Prostate gland (tissue), 2 donors: ENCODE measurements at regions not wholly inside any gene's neighbourhood (a gene's known extent, or its start where the extent isn't known, plus 50 kb on each side); places are given as distances from the start of the nearest gene placed in this dataset.

Experiments
- POLR2A ChIP-seq: fragments of 450-650 bp; IDR thresholded peaks from one replicate; pipeline ENCODE4 v1.6.1; 2016; ENCODE audit warnings: antibody characterized with exemption, mild to moderate bottlenecking
- POLR2AphosphoS5 ChIP-seq: sonication (generic); formaldehyde crosslinking; IDR thresholded peaks from one replicate; pipeline ENCODE4 v1.6.1; 2017; ENCODE audit warnings: antibody characterized with exemption
- TF ChIP-seq, protein P1 (sequence below), 4 experiments: fragments of 200-600 bp in 2 of 4; fragments of 450-650 bp in 2 of 4; sonication (generic) in 2 of 4; IDR thresholded peaks; 1 replicate in 3 of 4; 2 replicates in 1 of 4; pipeline ENCODE4 v1.5.1; 2016 to 2019; ENCODE audit warnings: antibody characterized with exemption in 4 of 4, mild to moderate bottlenecking in 2 of 4, moderate library complexity in 2 of 4

DNA sequence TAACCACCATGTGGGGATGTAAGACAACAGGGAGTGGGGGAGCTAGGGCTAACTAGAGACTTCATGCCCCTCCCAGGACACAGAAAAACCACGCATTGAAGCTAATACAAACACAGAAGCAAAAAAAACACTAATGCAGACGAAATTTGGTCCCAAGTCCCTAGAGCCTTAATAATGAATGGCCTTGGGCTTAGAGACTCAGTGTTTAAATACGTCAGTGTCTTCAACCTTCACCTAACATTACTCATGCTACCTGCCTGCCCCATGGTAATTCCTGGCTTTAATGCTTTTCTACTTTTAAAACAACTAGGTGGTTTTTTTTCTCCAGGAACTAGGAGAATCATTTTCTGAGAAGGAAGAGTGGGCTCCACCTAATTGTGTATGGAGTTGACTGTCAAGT, 64.1 kb upstream of the ITSN2 start:
- TF ChIP-seq, protein P1, sequence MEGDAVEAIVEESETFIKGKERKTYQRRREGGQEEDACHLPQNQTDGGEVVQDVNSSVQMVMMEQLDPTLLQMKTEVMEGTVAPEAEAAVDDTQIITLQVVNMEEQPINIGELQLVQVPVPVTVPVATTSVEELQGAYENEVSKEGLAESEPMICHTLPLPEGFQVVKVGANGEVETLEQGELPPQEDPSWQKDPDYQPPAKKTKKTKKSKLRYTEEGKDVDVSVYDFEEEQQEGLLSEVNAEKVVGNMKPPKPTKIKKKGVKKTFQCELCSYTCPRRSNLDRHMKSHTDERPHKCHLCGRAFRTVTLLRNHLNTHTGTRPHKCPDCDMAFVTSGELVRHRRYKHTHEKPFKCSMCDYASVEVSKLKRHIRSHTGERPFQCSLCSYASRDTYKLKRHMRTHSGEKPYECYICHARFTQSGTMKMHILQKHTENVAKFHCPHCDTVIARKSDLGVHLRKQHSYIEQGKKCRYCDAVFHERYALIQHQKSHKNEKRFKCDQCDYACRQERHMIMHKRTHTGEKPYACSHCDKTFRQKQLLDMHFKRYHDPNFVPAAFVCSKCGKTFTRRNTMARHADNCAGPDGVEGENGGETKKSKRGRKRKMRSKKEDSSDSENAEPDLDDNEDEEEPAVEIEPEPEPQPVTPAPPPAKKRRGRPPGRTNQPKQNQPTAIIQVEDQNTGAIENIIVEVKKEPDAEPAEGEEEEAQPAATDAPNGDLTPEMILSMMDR (IDR thresholded peaks at IDR 0.05) = no peak
- TF ChIP-seq POLR2AphosphoS5 (no peak), POLR2A (no peak)
